Stimulated activated CD4-positive, alpha-beta T cell treated with anti-CD3 and anti-CD28 coated beads, Interleukin-1b, Interleukin-23, amount 100 ng/mL, for 4 hours (primary cell): ENCODE measurements at regions not wholly inside any gene's neighbourhood (a gene's known extent, or its start where the extent isn't known, plus 50 kb on each side); places are given as distances from the start of the nearest gene placed in this dataset.

ENCODE experiments used
- DNase-seq, 2 donors: peaks; one replicate each; pipeline ENCODE4 v3.0.0-alpha.2; 2020; ENCODE audit warnings: low read depth in 2 of 2

DNA sequence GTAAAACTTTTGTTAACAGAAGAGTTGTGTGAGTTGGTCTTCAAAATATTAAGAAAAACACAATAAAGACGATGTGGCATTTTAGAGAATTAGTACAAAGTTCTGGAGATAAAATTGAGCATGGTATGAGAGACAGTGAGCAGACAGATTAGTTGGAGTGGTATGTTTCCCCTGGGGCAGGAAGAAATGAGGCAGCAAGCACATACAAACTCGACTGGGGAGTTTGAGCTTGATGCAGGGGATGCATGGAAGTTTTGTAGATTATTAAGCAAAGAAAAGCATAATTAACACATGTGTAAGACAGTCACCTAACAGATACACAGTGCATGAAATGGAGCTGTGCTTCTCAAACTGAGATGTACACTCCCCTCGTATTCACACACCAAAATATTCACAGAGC is 58.1 kb upstream of the IL2 start:
- no peak for DNase-seq

- no peak for DNase-seq
Observed at GRCh38 chr4:122512430-122512829, 55.9 kb upstream of the IL2 start.

GRCh38 chr4:122508083-122508482 is 51.6 kb upstream of the IL2 start:
- DNase-seq, result no peak
